H1 (cell line): ENCODE measurements at regions not wholly inside any gene's neighbourhood (a gene's known extent, or its start where the extent isn't known, plus 50 kb on each side); places are given as distances from the start of the nearest gene placed in this dataset.

Experiments used
- CTCF ChIA-PET: fragments of 300-600 bp; sonication (Branson Sonifier 250); formaldehyde crosslinking; loops from one replicate; lab custom pipeline; 2021; ENCODE audit not compliant: partially characterized antibody; lab: Charles Lee
- POLR2A ChIA-PET: fragments of 300-600 bp; sonication (Branson Sonifier 250); formaldehyde crosslinking; loops from one replicate; lab custom pipeline; 2021; ENCODE audit warnings: inconsistent platforms; ENCODE audit not compliant: partially characterized antibody; lab: Charles Lee
- DNase-seq, 2 experiments: peaks; one replicate each; pipeline versions ENCODE4 v3.0.0 to v3.0.0-alpha.2; 2010 to 2022; ENCODE audit warnings: low spot score in 2 of 2, low read depth in 1 of 2, mixed read lengths in 1 of 2
- FAIRE-seq: peaks from 2 replicates; lab custom pipeline; 2011; peaks lifted over from hg19 to GRCh38; lab: Jason Lieb, UNC
- H2AFZ ChIP-seq: 2 replicates; pipeline ENCODE4 v1.8.1; 2012; ENCODE audit warnings: low read length, inconsistent platforms
- H2AK5ac ChIP-seq: 2 replicates; pipeline ENCODE4 v1.6.1; 2013; ENCODE audit warnings: low read depth, low read length
- H2BK120ac ChIP-seq: replicated peaks from 2 replicates; pipeline ENCODE3; 2013; ENCODE audit warnings: low read depth, low read length, inconsistent platforms
- H2BK12ac ChIP-seq: 2 replicates; pipeline ENCODE4 v1.6.1; 2013; ENCODE audit warnings: low read depth, low read length
- H2BK15ac ChIP-seq: 2 replicates; pipeline ENCODE4 v1.6.1; 2013; ENCODE audit warnings: low read length
- H2BK20ac ChIP-seq: 2 replicates; pipeline ENCODE4 v1.6.1; 2013; ENCODE audit warnings: low read length
- H2BK5ac ChIP-seq: 2 replicates; pipeline ENCODE4 v1.6.1; 2013; ENCODE audit warnings: low read depth, low read length
- H3K14ac ChIP-seq: 2 replicates; pipeline ENCODE4 v1.6.1; 2013; ENCODE audit warnings: inconsistent platforms; ENCODE audit not compliant: insufficient read length
- H3K18ac ChIP-seq: 2 replicates; pipeline ENCODE4 v1.6.1; 2013; ENCODE audit warnings: low read length; ENCODE audit errors: extremely low read depth
- H3K23ac ChIP-seq: 2 replicates; pipeline ENCODE4 v1.6.1; 2013; ENCODE audit warnings: inconsistent platforms; ENCODE audit not compliant: insufficient read length
- H3K23me2 ChIP-seq: 2 replicates; pipeline ENCODE4 v1.6.1; 2013; ENCODE audit warnings: low read depth, low read length
- H3K27ac ChIP-seq: 2 replicates; pipeline ENCODE4 v1.6.1; 2011; ENCODE audit warnings: low read depth, low read length, inconsistent platforms
- H3K27me3 ChIP-seq, 4 experiments: replicated peaks in 1 of 4; 1 replicate in 1 of 4; 2 replicates in 3 of 4; pipeline versions ENCODE4 v1.6.1 to v1.8.1; 2011 to 2013; ENCODE audit warnings: low read length in 3 of 4, mild to moderate bottlenecking in 3 of 4, inconsistent platforms in 2 of 4, mixed read lengths in 2 of 4, moderate library complexity in 1 of 4; ENCODE audit not compliant: control insufficient read depth in 3 of 4, insufficient read depth in 3 of 4; ENCODE audit errors: extremely low read depth in 1 of 4
- H3K36me3 ChIP-seq, 4 experiments: 2 replicates each; pipeline versions ENCODE4 v1.6.1 to v1.8.1; 2011 to 2013; ENCODE audit warnings: mild to moderate bottlenecking in 4 of 4, low read length in 3 of 4, moderate library complexity in 2 of 4, control low read depth in 1 of 4, inconsistent platforms in 1 of 4; ENCODE audit not compliant: insufficient read depth in 4 of 4, control insufficient read depth in 2 of 4
- H3K4ac ChIP-seq: replicated peaks from 2 replicates; pipeline ENCODE3; 2013; ENCODE audit warnings: low read length, low read depth, mixed read lengths, inconsistent platforms; ENCODE audit not compliant: insufficient read length
- H3K4me1 ChIP-seq, 4 experiments: replicated peaks in 1 of 4; 1 replicate in 1 of 4; 2 replicates in 3 of 4; pipeline versions ENCODE4 v1.6.1 to v1.8.1; 2011 to 2013; ENCODE audit warnings: low read length in 3 of 4, inconsistent platforms in 2 of 4, mixed read lengths in 1 of 4; ENCODE audit not compliant: insufficient read depth in 4 of 4, control insufficient read depth in 3 of 4
- H3K4me2 ChIP-seq, 2 experiments: 2 replicates each; pipeline versions ENCODE4 v1.6.1 to v1.8.1; 2011 to 2013; ENCODE audit warnings: low read depth in 2 of 2, low read length in 2 of 2, control low read depth in 1 of 2, inconsistent platforms in 1 of 2, mild to moderate bottlenecking in 1 of 2; ENCODE audit not compliant: insufficient read depth in 1 of 2
- H3K4me3 ChIP-seq, 4 experiments: fragments of 200-600, 300-600 bp in 1 of 4; sonication (generic), shearing (Covaris generic), sonication (Bioruptor Twin) in 1 of 4; 2 replicates each; pipeline versions ENCODE4 v1.5.1 to v1.8.1; 2011 to 2016; ENCODE audit warnings: low read length in 4 of 4, low read depth in 3 of 4, control low read depth in 2 of 4, inconsistent platforms in 2 of 4, mild to moderate bottlenecking in 2 of 4, mixed read lengths in 1 of 4, moderate library complexity in 1 of 4; ENCODE audit not compliant: insufficient read depth in 2 of 4; ENCODE audit errors: extremely low read depth in 1 of 4
- H3K56ac ChIP-seq: replicated peaks from 2 replicates; pipeline ENCODE3; 2013; ENCODE audit warnings: low read depth, mild to moderate bottlenecking, mixed read lengths, low read length, inconsistent platforms; ENCODE audit not compliant: insufficient read length
- H3K79me1 ChIP-seq: 2 replicates; pipeline ENCODE4 v1.6.1; 2013; ENCODE audit warnings: low read depth, low read length, control low read depth
- H3K79me2 ChIP-seq, 2 experiments: 2 replicates each; pipeline versions ENCODE4 v1.6.1 to v1.8.1; 2012 to 2013; ENCODE audit warnings: low read length in 2 of 2, mild to moderate bottlenecking in 2 of 2, inconsistent platforms in 1 of 2; ENCODE audit not compliant: insufficient read depth in 2 of 2, control insufficient read depth in 1 of 2
- H3K9ac ChIP-seq, 4 experiments: replicated peaks in 1 of 4; 1 replicate in 1 of 4; 2 replicates in 3 of 4; pipeline versions ENCODE4 v1.6.1 to v1.8.1; 2011 to 2013; ENCODE audit warnings: low read depth in 3 of 4, low read length in 3 of 4, control low read depth in 2 of 4, mild to moderate bottlenecking in 2 of 4, moderate library complexity in 2 of 4, inconsistent platforms in 1 of 4; ENCODE audit errors: extremely low read depth in 1 of 4
- H3K9me3 ChIP-seq, 2 experiments: 2 replicates each; pipeline versions ENCODE4 v1.6.1 to v1.8.1; 2012 to 2013; ENCODE audit warnings: mild to moderate bottlenecking in 2 of 2, moderate library complexity in 2 of 2, control low read depth in 1 of 2, inconsistent platforms in 1 of 2, low read depth in 1 of 2, low read length in 1 of 2, mixed read lengths in 1 of 2; ENCODE audit not compliant: insufficient read depth in 2 of 2
- H4K20me1 ChIP-seq, 2 experiments: replicated peaks in 1 of 2; 2 replicates each; pipeline versions ENCODE3 to v1.8.1; 2011 to 2013; ENCODE audit warnings: inconsistent platforms in 2 of 2, low read length in 2 of 2, mild to moderate bottlenecking in 1 of 2; ENCODE audit not compliant: insufficient read depth in 2 of 2, control insufficient read depth in 1 of 2
- H4K5ac ChIP-seq: 2 replicates; pipeline ENCODE4 v1.6.1; 2013; ENCODE audit warnings: low read length, low read depth, mixed read lengths, inconsistent platforms; ENCODE audit not compliant: insufficient read length
- H4K8ac ChIP-seq: 2 replicates; pipeline ENCODE4 v1.8.0; 2013; ENCODE audit warnings: mild to moderate bottlenecking, moderate library complexity, low read length, inconsistent platforms; ENCODE audit not compliant: insufficient read depth; ENCODE audit errors: extremely low read depth
- H4K91ac ChIP-seq: replicated peaks from 2 replicates; pipeline ENCODE3; 2013; ENCODE audit warnings: low read length, mixed read lengths, inconsistent platforms; ENCODE audit not compliant: insufficient read length
- ATF3 ChIP-seq: IDR thresholded peaks from 2 replicates; pipeline ENCODE4 v1.6.1; 2011; ENCODE audit warnings: low read depth, mild to moderate bottlenecking, low read length; ENCODE audit not compliant: insufficient read depth
- CBX5 ChIP-seq: fragments of 300-800, 300-1000 bp; sonication (generic); IDR thresholded peaks from 2 replicates; pipeline ENCODE4 v1.7.1; 2016; ENCODE audit warnings: antibody characterized with exemption, low read length, low read depth
- CBX8 ChIP-seq: fragments of 300-800, 300-1000 bp; sonication (generic); IDR thresholded peaks from 2 replicates; pipeline ENCODE4 v1.7.1; 2016; ENCODE audit warnings: low read depth, low read length, borderline replicate concordance
- EGR1 ChIP-seq: IDR thresholded peaks from 2 replicates; pipeline ENCODE4 v1.6.1; 2011; ENCODE audit warnings: low read depth, low read length, borderline replicate concordance
- KDM4A ChIP-seq: IDR thresholded peaks from one replicate; pipeline ENCODE4 v1.7.1; 2012; ENCODE audit warnings: low read depth, mild to moderate bottlenecking, moderate library complexity, low read length, inconsistent platforms; ENCODE audit not compliant: severe bottlenecking
- RFX5 ChIP-seq: IDR thresholded peaks from 2 replicates; pipeline ENCODE4 v1.6.1; 2011; ENCODE audit warnings: low read depth, low read length, improper control_type of control experiment, borderline replicate concordance
- SIX5 ChIP-seq: IDR thresholded peaks from 2 replicates; pipeline ENCODE4 v1.6.1; 2011; ENCODE audit warnings: mild to moderate bottlenecking, low read depth, low read length

DNA sequence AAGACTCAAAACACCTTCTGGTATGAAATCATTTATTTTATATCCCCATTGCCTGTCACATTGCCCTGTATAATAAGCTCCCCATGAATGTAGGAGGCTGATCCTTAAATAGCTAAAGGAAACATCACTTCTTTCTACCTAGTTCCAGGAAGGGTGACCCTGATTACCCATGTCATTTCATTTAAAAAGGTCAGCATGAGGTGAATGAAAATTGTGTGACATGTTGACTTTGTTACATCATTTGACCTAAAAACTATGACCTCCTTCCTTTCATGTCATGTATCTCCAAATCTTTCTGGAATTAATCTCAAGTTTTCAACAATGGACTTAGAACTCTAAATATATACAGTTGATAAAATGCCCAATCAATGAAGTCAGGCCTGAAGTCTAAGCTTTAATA lies 161.5 kb downstream of the AHR start:
- no peak overlapping the region for H3K14ac ChIP-seq
- H3K9me3 ChIP-seq, result peaks cover 0 to 7% of the 10 kb centered on the region in 2 experiments; a peak in 1 of 4 replicates
- no peak for DNase-seq
- no peak overlapping the region for H2BK120ac ChIP-seq
- H2BK20ac ChIP-seq, result no peak overlapping the region
- no peak overlapping the region for H3K56ac ChIP-seq
- no peak overlapping the region for H3K4me2 ChIP-seq
- no peak overlapping the region for H3K27ac ChIP-seq
- no peaks in the 10 kb centered on the region for H3K4me1 ChIP-seq
- H4K5ac ChIP-seq, result no peak overlapping the region
- H3K9ac ChIP-seq, result no peak overlapping the region
- no peaks in the 10 kb centered on the region for H3K27me3 ChIP-seq
- no peak overlapping the region for H3K4ac ChIP-seq
- no peak overlapping the region for H2AFZ ChIP-seq
- H3K36me3 ChIP-seq, result no peaks in the 10 kb centered on the region
- H2AK5ac ChIP-seq, result no peak overlapping the region
- TF ChIP-seq RFX5 (no peak), KDM4A (no peak), CBX8 (no peak), ATF3 (no peak), EGR1 (no peak), CBX5 (no peak), SIX5 (no peak)
- TF ChIP-seq, all 59 proteins: peak for 0
- no peaks in the 10 kb centered on the region for H4K20me1 ChIP-seq
- FAIRE-seq, result no peak
- H3K23ac ChIP-seq, result no peak overlapping the region
- no peak overlapping the region for H4K8ac ChIP-seq
- H3K18ac ChIP-seq, result no peak overlapping the region
- H2BK12ac ChIP-seq, result no peak overlapping the region
- no peak overlapping the region for H3K4me3 ChIP-seq
- H2BK15ac ChIP-seq, result no peak overlapping the region
- no peaks in the 10 kb centered on the region for H3K23me2 ChIP-seq
- no peak overlapping the region for H2BK5ac ChIP-seq
- no peaks in the 10 kb centered on the region for H3K79me2 ChIP-seq
- no peaks in the 10 kb centered on the region for H3K79me1 ChIP-seq
- ChIA-PET POLR2A (no interaction called here), CTCF (interaction anchor here (1.1 kb wide), 2 partner anchors 15 to 187 kb away, joined by 3 to 5 read pairs; no protein-coding TSS in a partner anchor)
- no peak overlapping the region for H4K91ac ChIP-seq
